ENCODE measurements at regions not wholly inside any gene's neighbourhood (a gene's known extent, or its start where the extent isn't known, plus 50 kb on each side); places are given as distances from the start of the nearest gene placed in this dataset.
"Not testable (repeated sequence)": the region's sequence is repeated elsewhere in the genome, so short reads cannot be mapped to it uniquely, and the experiment has no call there.

- no peaks in the 10 kb centered on the region for H3K4me1 Mint-ChIP-seq
- H3K27me3 Mint-ChIP-seq = no peaks in the 10 kb centered on the region
- no peaks in the 10 kb centered on the region for H3K27me3 ChIP-seq (ENCODE audit: control insufficient read depth, insufficient read depth, low read length)
- H3K4me3 ChIP-seq (ENCODE audit: low read depth, low read length) = no peak overlapping the region
- no peaks in the 10 kb centered on the region for H3K4me1 ChIP-seq (ENCODE audit: control insufficient read depth, insufficient read depth, low read length, poor library complexity, severe bottlenecking)
- ATAC-seq (ENCODE audit: low read depth in 2 of 2) (no peak), DNase-seq (no peak)
- peaks cover 0 to 18% (median 5%) of the 10 kb centered on the region in 7 donors for H3K9me3 Mint-ChIP-seq
- H3K36me3 ChIP-seq (ENCODE audit: control insufficient read depth, insufficient read depth, low read length) = no peaks in the 10 kb centered on the region
- H3K9me3 ChIP-seq (ENCODE audit: control insufficient read depth in 2 of 2, low read length in 2 of 2) = peaks cover 4 to 7% of the 10 kb centered on the region in 2 experiments
- H3K27ac ChIP-seq (ENCODE audit: insufficient read depth, low read length, poor library complexity, severe bottlenecking) = no peak overlapping the region
- no peaks in the 10 kb centered on the region for H3K36me3 Mint-ChIP-seq
- no peak overlapping the region for H3K4me3 Mint-ChIP-seq
- no peak overlapping the region for H3K27ac Mint-ChIP-seq
These were observed 1200.4 kb upstream of the CDH2 start for GRCh38 chr18:29377346-29377745.

GRCh38 chr18:29373000-29373399 is 1196.1 kb upstream of the CDH2 start:
- no peak for DNase-seq
- no peaks in the 10 kb centered on the region for H3K27me3 ChIP-seq (ENCODE audit: control insufficient read depth, insufficient read depth, low read length)
- no peak overlapping the region for H3K27ac ChIP-seq (ENCODE audit: insufficient read depth, low read length, poor library complexity, severe bottlenecking)
- peaks cover 0 to 19% (median 3%) of the 10 kb centered on the region in 7 donors for H3K9me3 Mint-ChIP-seq
- no peak for ATAC-seq (ENCODE audit: low read depth in 2 of 2)
- no peaks in the 10 kb centered on the region for H3K36me3 Mint-ChIP-seq
- no peak overlapping the region for H3K4me3 Mint-ChIP-seq
- H3K36me3 ChIP-seq (ENCODE audit: control insufficient read depth, insufficient read depth, low read length) = no peaks in the 10 kb centered on the region
- no peak overlapping the region for H3K27ac Mint-ChIP-seq
- H3K4me1 ChIP-seq (ENCODE audit: control insufficient read depth, insufficient read depth, low read length, poor library complexity, severe bottlenecking) = no peaks in the 10 kb centered on the region
- no peaks in the 10 kb centered on the region for H3K4me1 Mint-ChIP-seq
- peaks cover 0 to 7% of the 10 kb centered on the region in 2 experiments for H3K9me3 ChIP-seq (ENCODE audit: control insufficient read depth in 2 of 2, low read length in 2 of 2)
- H3K27me3 Mint-ChIP-seq = no peaks in the 10 kb centered on the region
- H3K4me3 ChIP-seq (ENCODE audit: low read depth, low read length) = no peak overlapping the region

- peaks cover 7 to 25% of the 10 kb centered on the region in 2 experiments for H3K9me3 ChIP-seq (ENCODE audit: control insufficient read depth in 2 of 2, low read length in 2 of 2)
- H3K27me3 Mint-ChIP-seq = no peaks in the 10 kb centered on the region
These were observed 1184.9 kb upstream of the CDH2 start for GRCh38 chr18:29361843-29362242.

GRCh38 chr18:29360659-29361058 is 1183.7 kb upstream of the CDH2 start:
- H3K27me3 Mint-ChIP-seq; H3K4me1 ChIP-seq (ENCODE audit: control insufficient read depth, insufficient read depth, low read length, poor library complexity, severe bottlenecking); ATAC-seq (ENCODE audit: low read depth in 2 of 2); H3K27me3 ChIP-seq (ENCODE audit: control insufficient read depth, insufficient read depth, low read length); H3K4me1 Mint-ChIP-seq; H3K27ac Mint-ChIP-seq; H3K27ac ChIP-seq (ENCODE audit: insufficient read depth, low read length, poor library complexity, severe bottlenecking); H3K4me3 ChIP-seq (ENCODE audit: low read depth, low read length); DNase-seq; H3K36me3 ChIP-seq (ENCODE audit: control insufficient read depth, insufficient read depth, low read length); H3K36me3 Mint-ChIP-seq; H3K4me3 Mint-ChIP-seq: not testable (repeated sequence)
- peaks cover 3 to 46% (median 11%) of the 10 kb centered on the region in 7 donors for H3K9me3 Mint-ChIP-seq
- peaks cover 7 to 31% of the 10 kb centered on the region in 2 experiments for H3K9me3 ChIP-seq (ENCODE audit: control insufficient read depth in 2 of 2, low read length in 2 of 2)

More at GRCh38 chr18:29361843-29362242, 1184.9 kb upstream of the CDH2 start:
- H3K4me1 Mint-ChIP-seq = no peaks in the 10 kb centered on the region
- H3K4me3 ChIP-seq (ENCODE audit: low read depth, low read length) = no peak overlapping the region
- ATAC-seq (ENCODE audit: low read depth in 2 of 2) (no peak), DNase-seq (no peak)
- no peak overlapping the region for H3K27ac ChIP-seq (ENCODE audit: insufficient read depth, low read length, poor library complexity, severe bottlenecking)
- no peaks in the 10 kb centered on the region for H3K36me3 Mint-ChIP-seq
- no peaks in the 10 kb centered on the region for H3K4me1 ChIP-seq (ENCODE audit: control insufficient read depth, insufficient read depth, low read length, poor library complexity, severe bottlenecking)
- H3K4me3 Mint-ChIP-seq = no peak overlapping the region
- no peaks in the 10 kb centered on the region for H3K27me3 ChIP-seq (ENCODE audit: control insufficient read depth, insufficient read depth, low read length)
- peaks cover 3 to 39% (median 7%) of the 10 kb centered on the region in 7 donors for H3K9me3 Mint-ChIP-seq
- no peak overlapping the region for H3K27ac Mint-ChIP-seq
- H3K36me3 ChIP-seq (ENCODE audit: control insufficient read depth, insufficient read depth, low read length) = no peaks in the 10 kb centered on the region

GRCh38 chr18:29359222-29359621 is 1182.3 kb upstream of the CDH2 start:
- ATAC-seq (ENCODE audit: low read depth in 2 of 2); H3K27ac Mint-ChIP-seq; H3K4me3 ChIP-seq (ENCODE audit: low read depth, low read length); H3K27me3 Mint-ChIP-seq; H3K4me3 Mint-ChIP-seq; DNase-seq; H3K4me1 ChIP-seq (ENCODE audit: control insufficient read depth, insufficient read depth, low read length, poor library complexity, severe bottlenecking); H3K27me3 ChIP-seq (ENCODE audit: control insufficient read depth, insufficient read depth, low read length); H3K27ac ChIP-seq (ENCODE audit: insufficient read depth, low read length, poor library complexity, severe bottlenecking); H3K36me3 ChIP-seq (ENCODE audit: control insufficient read depth, insufficient read depth, low read length); H3K36me3 Mint-ChIP-seq; H3K4me1 Mint-ChIP-seq: not testable (repeated sequence)
- peaks cover 3 to 49% (median 15%) of the 10 kb centered on the region in 7 donors for H3K9me3 Mint-ChIP-seq
- peaks cover 2 to 31% of the 10 kb centered on the region in 2 experiments for H3K9me3 ChIP-seq (ENCODE audit: control insufficient read depth in 2 of 2, low read length in 2 of 2)

- H3K36me3 Mint-ChIP-seq = no peaks in the 10 kb centered on the region
- H3K4me1 Mint-ChIP-seq = no peaks in the 10 kb centered on the region
- H3K27me3 Mint-ChIP-seq = no peaks in the 10 kb centered on the region
- Histone ChIP-seq H3K27ac (ENCODE audit: insufficient read depth, low read length, poor library complexity, severe bottlenecking) (no peak overlapping the region), H3K4me1 (ENCODE audit: control insufficient read depth, insufficient read depth, low read length, poor library complexity, severe bottlenecking) (no peaks in the 10 kb centered on the region), H3K9me3 (ENCODE audit: control insufficient read depth in 2 of 2, low read length in 2 of 2) (peaks cover 3 to 8% of the 10 kb centered on the region in 2 experiments), H3K4me3 (ENCODE audit: low read depth, low read length) (no peak overlapping the region), H3K27me3 (ENCODE audit: control insufficient read depth, insufficient read depth, low read length) (no peaks in the 10 kb centered on the region), H3K36me3 (ENCODE audit: control insufficient read depth, insufficient read depth, low read length) (no peaks in the 10 kb centered on the region)
- H3K4me3 Mint-ChIP-seq = no peak overlapping the region
- DNase-seq (no peak), ATAC-seq (ENCODE audit: low read depth in 2 of 2) (no peak)
- peaks cover 0 to 18% (median 10%) of the 10 kb centered on the region in 7 donors for H3K9me3 Mint-ChIP-seq
- H3K27ac Mint-ChIP-seq = no peak overlapping the region
These were observed 1174.2 kb upstream of the CDH2 start for GRCh38 chr18:29351171-29351570.

- H3K9me3 Mint-ChIP-seq = peaks cover 4 to 36% (median 12%) of the 10 kb centered on the region in 7 donors
- H3K4me1 Mint-ChIP-seq = no peaks in the 10 kb centered on the region
- DNase-seq = no peak
- Histone ChIP-seq H3K27ac (ENCODE audit: insufficient read depth, low read length, poor library complexity, severe bottlenecking) (no peak overlapping the region), H3K9me3 (ENCODE audit: control insufficient read depth in 2 of 2, low read length in 2 of 2) (peaks cover 8 to 18% of the 10 kb centered on the region in 2 experiments), H3K36me3 (ENCODE audit: control insufficient read depth, insufficient read depth, low read length) (no peaks in the 10 kb centered on the region), H3K4me1 (ENCODE audit: control insufficient read depth, insufficient read depth, low read length, poor library complexity, severe bottlenecking) (no peaks in the 10 kb centered on the region), H3K27me3 (ENCODE audit: control insufficient read depth, insufficient read depth, low read length) (no peaks in the 10 kb centered on the region), H3K4me3 (ENCODE audit: low read depth, low read length) (no peak overlapping the region)
- no peaks in the 10 kb centered on the region for H3K27me3 Mint-ChIP-seq
- H3K36me3 Mint-ChIP-seq = no peaks in the 10 kb centered on the region
- no peak for ATAC-seq (ENCODE audit: low read depth in 2 of 2)
- no peak overlapping the region for H3K27ac Mint-ChIP-seq
- H3K4me3 Mint-ChIP-seq = no peak overlapping the region
These were observed 1152.0 kb upstream of the CDH2 start for GRCh38 chr18:29328932-29329331.

- Histone ChIP-seq H3K27ac (ENCODE audit: insufficient read depth, low read length, poor library complexity, severe bottlenecking) (no peak overlapping the region), H3K27me3 (ENCODE audit: control insufficient read depth, insufficient read depth, low read length) (no peaks in the 10 kb centered on the region), H3K4me3 (ENCODE audit: low read depth, low read length) (no peak overlapping the region), H3K9me3 (ENCODE audit: control insufficient read depth in 2 of 2, low read length in 2 of 2) (peaks cover 7 to 18% of the 10 kb centered on the region in 2 experiments), H3K4me1 (ENCODE audit: control insufficient read depth, insufficient read depth, low read length, poor library complexity, severe bottlenecking) (no peaks in the 10 kb centered on the region), H3K36me3 (ENCODE audit: control insufficient read depth, insufficient read depth, low read length) (no peaks in the 10 kb centered on the region)
- no peak for ATAC-seq (ENCODE audit: low read depth in 2 of 2)
- no peak for DNase-seq
- H3K36me3 Mint-ChIP-seq = no peaks in the 10 kb centered on the region
- no peaks in the 10 kb centered on the region for H3K27me3 Mint-ChIP-seq
- no peak overlapping the region for H3K27ac Mint-ChIP-seq
- H3K4me1 Mint-ChIP-seq = no peaks in the 10 kb centered on the region
- H3K4me3 Mint-ChIP-seq = no peak overlapping the region
- peaks cover 4 to 34% (median 9%) of the 10 kb centered on the region in 7 donors for H3K9me3 Mint-ChIP-seq
These were observed 1149.3 kb upstream of the CDH2 start for GRCh38 chr18:29326214-29326613.

Data from CD4-positive, CD25-positive, alpha-beta regulatory T cell (primary cell).